ENCODE measurements at regions not wholly inside any gene's neighbourhood (a gene's known extent, or its start where the extent isn't known, plus 50 kb on each side); places are given as distances from the start of the nearest gene placed in this dataset.

DNA sequence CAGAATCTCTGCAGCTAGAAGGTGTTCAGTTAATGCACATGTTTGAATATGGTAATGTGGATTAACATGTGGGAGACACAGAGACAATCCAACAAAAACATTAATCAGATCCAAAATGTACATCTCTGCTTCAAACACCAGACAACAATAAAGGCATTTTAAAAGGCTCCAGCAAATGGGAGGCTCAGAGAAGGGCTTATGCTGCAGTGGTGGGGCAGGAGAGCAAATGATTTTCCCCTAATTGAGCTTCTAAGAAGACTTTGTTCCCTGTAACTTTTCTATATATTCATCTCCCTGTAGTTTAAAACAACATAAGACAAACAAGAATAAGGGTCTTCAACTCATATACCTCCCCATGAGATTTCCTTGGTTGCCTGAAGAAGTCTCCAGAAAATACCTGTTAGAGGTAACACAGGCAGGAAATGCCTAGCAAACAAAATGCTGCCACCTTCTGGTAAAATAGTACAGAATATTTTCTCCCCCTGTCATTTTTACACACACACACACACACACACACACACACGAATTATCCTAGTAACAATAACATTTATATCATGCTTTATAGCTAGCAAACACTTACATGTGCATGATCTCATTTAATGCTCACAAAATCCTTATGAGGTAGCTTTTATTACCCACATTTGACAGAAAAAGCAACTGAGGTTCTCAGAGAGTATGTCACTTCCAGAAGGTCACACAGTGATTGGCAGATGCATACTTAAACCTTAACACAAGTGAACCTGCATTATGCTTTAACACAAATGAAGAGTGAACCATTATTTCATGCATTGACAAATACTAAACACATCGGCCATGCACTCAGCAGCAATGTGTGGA, 123.4 kb upstream of the MB21D2 start:
- Histone ChIP-seq H3K4me2 (ENCODE audit: insufficient read depth in 1 of 2, low read depth in 2 of 2, low read length in 2 of 2) (no peak overlapping the region), H4K5ac (ENCODE audit: insufficient read length, low read depth, low read length) (no peak overlapping the region), H3K56ac (replicated peaks; ENCODE audit: insufficient read length, low read depth, low read length) (no peak overlapping the region), H2BK120ac (replicated peaks; ENCODE audit: low read depth, low read length) (no peak overlapping the region), H2AK5ac (ENCODE audit: low read depth, low read length) (no peak overlapping the region), H3K27me3 (replicated peaks in 1 of 4; ENCODE audit: control insufficient read depth in 3 of 4, extremely low read depth in 1 of 4, insufficient read depth in 3 of 4, low read length in 3 of 4) (no peaks in the 10 kb centered on the region), H4K20me1 (replicated peaks in 1 of 2; ENCODE audit: control insufficient read depth in 1 of 2, insufficient read depth in 2 of 2, low read length in 2 of 2) (no peaks in the 10 kb centered on the region), H2AFZ (ENCODE audit: low read length) (no peak overlapping the region), H3K9ac (replicated peaks in 1 of 4; ENCODE audit: extremely low read depth in 1 of 4, low read depth in 3 of 4, low read length in 3 of 4) (no peak overlapping the region), H3K14ac (ENCODE audit: insufficient read length) (no peak overlapping the region), H3K18ac (ENCODE audit: extremely low read depth, low read length) (no peak overlapping the region), H3K27ac (ENCODE audit: low read depth, low read length) (no peak overlapping the region), H4K8ac (ENCODE audit: extremely low read depth, insufficient read depth, low read length) (no peak overlapping the region), H2BK20ac (ENCODE audit: low read length) (no peak overlapping the region), H3K4ac (replicated peaks; ENCODE audit: insufficient read length, low read depth, low read length) (no peak overlapping the region), H2BK12ac (ENCODE audit: low read depth, low read length) (no peak overlapping the region), H3K36me3 (ENCODE audit: control insufficient read depth in 2 of 4, insufficient read depth in 4 of 4, low read length in 3 of 4) (no peaks in the 10 kb centered on the region), H4K91ac (replicated peaks; ENCODE audit: insufficient read length, low read length) (no peak overlapping the region), H3K79me2 (ENCODE audit: control insufficient read depth in 1 of 2, insufficient read depth in 2 of 2, low read length in 2 of 2) (no peaks in the 10 kb centered on the region), H2BK5ac (ENCODE audit: low read depth, low read length) (no peak overlapping the region), H3K79me1 (ENCODE audit: low read depth, low read length) (no peaks in the 10 kb centered on the region), H3K23ac (ENCODE audit: insufficient read length) (no peak overlapping the region), H3K23me2 (ENCODE audit: low read depth, low read length) (no peaks in the 10 kb centered on the region), H3K4me3 (ENCODE audit: extremely low read depth in 1 of 4, insufficient read depth in 2 of 4, low read depth in 3 of 4, low read length in 4 of 4) (no peak overlapping the region), H3K4me1 (replicated peaks in 1 of 4; ENCODE audit: control insufficient read depth in 3 of 4, insufficient read depth in 4 of 4, low read length in 3 of 4) (no peaks in the 10 kb centered on the region), H2BK15ac (ENCODE audit: low read length) (no peak overlapping the region), H3K9me3 (ENCODE audit: insufficient read depth in 2 of 2, low read depth in 1 of 2, low read length in 1 of 2) (no peaks in the 10 kb centered on the region)
- no peak for TF ChIP-seq TEAD4 (IDR thresholded peaks at IDR 0.05; ENCODE audit: low read depth, low read length)
- TF ChIP-seq, protein P1, sequence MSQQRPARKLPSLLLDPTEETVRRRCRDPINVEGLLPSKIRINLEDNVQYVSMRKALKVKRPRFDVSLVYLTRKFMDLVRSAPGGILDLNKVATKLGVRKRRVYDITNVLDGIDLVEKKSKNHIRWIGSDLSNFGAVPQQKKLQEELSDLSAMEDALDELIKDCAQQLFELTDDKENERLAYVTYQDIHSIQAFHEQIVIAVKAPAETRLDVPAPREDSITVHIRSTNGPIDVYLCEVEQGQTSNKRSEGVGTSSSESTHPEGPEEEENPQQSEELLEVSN (IDR thresholded peaks at IDR 0.05), result no peak
- peak; percentile 82 to 83 for TF ChIP-seq RAD21 (IDR thresholded peaks at IDR 0.05 in 1 of 2, conservative IDR thresholded peaks at IDR 0.05 in 1 of 2; ENCODE audit: low read depth in 2 of 2, low read length in 2 of 2)
- TF ChIP-seq, protein P2, sequence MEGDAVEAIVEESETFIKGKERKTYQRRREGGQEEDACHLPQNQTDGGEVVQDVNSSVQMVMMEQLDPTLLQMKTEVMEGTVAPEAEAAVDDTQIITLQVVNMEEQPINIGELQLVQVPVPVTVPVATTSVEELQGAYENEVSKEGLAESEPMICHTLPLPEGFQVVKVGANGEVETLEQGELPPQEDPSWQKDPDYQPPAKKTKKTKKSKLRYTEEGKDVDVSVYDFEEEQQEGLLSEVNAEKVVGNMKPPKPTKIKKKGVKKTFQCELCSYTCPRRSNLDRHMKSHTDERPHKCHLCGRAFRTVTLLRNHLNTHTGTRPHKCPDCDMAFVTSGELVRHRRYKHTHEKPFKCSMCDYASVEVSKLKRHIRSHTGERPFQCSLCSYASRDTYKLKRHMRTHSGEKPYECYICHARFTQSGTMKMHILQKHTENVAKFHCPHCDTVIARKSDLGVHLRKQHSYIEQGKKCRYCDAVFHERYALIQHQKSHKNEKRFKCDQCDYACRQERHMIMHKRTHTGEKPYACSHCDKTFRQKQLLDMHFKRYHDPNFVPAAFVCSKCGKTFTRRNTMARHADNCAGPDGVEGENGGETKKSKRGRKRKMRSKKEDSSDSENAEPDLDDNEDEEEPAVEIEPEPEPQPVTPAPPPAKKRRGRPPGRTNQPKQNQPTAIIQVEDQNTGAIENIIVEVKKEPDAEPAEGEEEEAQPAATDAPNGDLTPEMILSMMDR (IDR thresholded peaks at IDR 0.05; ENCODE audit: control extremely low read depth in 1 of 3, insufficient read depth in 1 of 3, low read depth in 1 of 3, low read length in 3 of 3), result peak in 2 of 3 experiments; percentile 45 to 54; a peak in 2 of 4 replicates
- POLR2A ChIA-PET (ENCODE audit: partially characterized antibody), result interaction anchor here (0.7 kb wide), 1 partner anchor 160 kb away, joined by 3 read pairs; no protein-coding TSS in a partner anchor
- FAIRE-seq (no peak), DNase-seq (ENCODE audit: low read depth in 1 of 2, low spot score in 2 of 2) (no peak)
- CTCF ChIA-PET (ENCODE audit: partially characterized antibody), result interaction anchor here (0.6 to 10.2 kb wide), 64 partner anchors 8 to 940 kb away, joined by 3 to 312 read pairs (median 5); no protein-coding TSS in a partner anchor
- 56% methylated on average over 2 of the region's 2 CpGs; no CpG with 5 or more reads in 1 of the 2 experiments for WGBS, 2 experiments (ENCODE audit: extremely low coverage in 1 of 2, insufficient coverage in 1 of 2, insufficient read length in 1 of 2, insufficient replicate concordance in 2 of 2, low coverage in 1 of 2, low lambda C conversion rate in 2 of 2, missing lambda C conversion rate in 1 of 2)
